Stimulated activated CD8-positive, alpha-beta memory T cell treated with anti-CD3 and anti-CD28 coated beads, Interleukin-15, amount 100 ng/mL, for 1 hour (primary cell): ENCODE measurements at regions not wholly inside any gene's neighbourhood (a gene's known extent, or its start where the extent isn't known, plus 50 kb on each side); places are given as distances from the start of the nearest gene placed in this dataset.

ENCODE experiments used
- DNase-seq: peaks from one replicate; pipeline ENCODE4 v3.0.0-alpha.2; 2020; ENCODE audit warnings: low read depth

GRCh38 chrX:38887222-38887621 lies 86.0 kb downstream of the MID1IP1 start:
- DNase-seq, result no peak

GRCh38 chrX:38890326-38890725 lies 89.1 kb downstream of the MID1IP1 start:
- DNase-seq, result no peak

- DNase-seq, result no peak
Measured at GRCh38 chrX:38890963-38891362, 89.7 kb downstream of the MID1IP1 start.

- DNase-seq, result no peak
Measured at GRCh38 chrX:38891641-38892413, 90.6 kb downstream of the MID1IP1 start.

GRCh38 chrX:38893441-38893840 lies 92.2 kb downstream of the MID1IP1 start:
- no peak for DNase-seq

GRCh38 chrX:38895775-38896174 lies 94.5 kb downstream of the MID1IP1 start:
- no peak for DNase-seq

GRCh38 chrX:38896724-38897298 lies 95.6 kb downstream of the MID1IP1 start:
- no peak for DNase-seq

- no peak for DNase-seq
Measured at GRCh38 chrX:38898261-38898660, 97.0 kb downstream of the MID1IP1 start.

GRCh38 chrX:38899650-38900049 lies 98.4 kb downstream of the MID1IP1 start:
- DNase-seq, result no peak

- DNase-seq, result no peak
Measured at GRCh38 chrX:38900719-38901118, 99.5 kb downstream of the MID1IP1 start.

GRCh38 chrX:38902972-38903492 lies 101.8 kb downstream of the MID1IP1 start:
- DNase-seq, result no peak

- DNase-seq, result no peak
Measured at GRCh38 chrX:38916801-38917200, 115.5 kb downstream of the MID1IP1 start.

GRCh38 chrX:38917954-38918353 lies 116.7 kb downstream of the MID1IP1 start:
- no peak for DNase-seq

- DNase-seq, result no peak
Measured at GRCh38 chrX:38919202-38919601, 117.9 kb downstream of the MID1IP1 start.

GRCh38 chrX:38919853-38920528 lies 118.7 kb downstream of the MID1IP1 start:
- DNase-seq, result no peak

- DNase-seq, result no peak
Measured at GRCh38 chrX:38923451-38923969, 122.3 kb downstream of the MID1IP1 start.

GRCh38 chrX:38927592-38927991 lies 126.3 kb downstream of the MID1IP1 start:
- DNase-seq, result no peak

- no peak for DNase-seq
Measured at GRCh38 chrX:38929966-38930421, 128.7 kb downstream of the MID1IP1 start.

GRCh38 chrX:38930474-38930873 lies 129.2 kb downstream of the MID1IP1 start:
- DNase-seq, result no peak

- DNase-seq, result no peak
Measured at GRCh38 chrX:38935561-38935960, 134.3 kb downstream of the MID1IP1 start.

- no peak for DNase-seq
Measured at GRCh38 chrX:38937400-38937799, 136.1 kb downstream of the MID1IP1 start.

- DNase-seq, result no peak
Measured at GRCh38 chrX:38937926-38938325, 136.7 kb downstream of the MID1IP1 start.

- DNase-seq, result no peak
Measured at GRCh38 chrX:38939067-38939466, 137.8 kb downstream of the MID1IP1 start.
